ENCODE measurements at regions not wholly inside any gene's neighbourhood (a gene's known extent, or its start where the extent isn't known, plus 50 kb on each side); places are given as distances from the start of the nearest gene placed in this dataset.

GRCh38 chr11:98177925-98178324 is 842.8 kb upstream of the CNTN5 start:
- TF ChIP-seq, protein P1, sequence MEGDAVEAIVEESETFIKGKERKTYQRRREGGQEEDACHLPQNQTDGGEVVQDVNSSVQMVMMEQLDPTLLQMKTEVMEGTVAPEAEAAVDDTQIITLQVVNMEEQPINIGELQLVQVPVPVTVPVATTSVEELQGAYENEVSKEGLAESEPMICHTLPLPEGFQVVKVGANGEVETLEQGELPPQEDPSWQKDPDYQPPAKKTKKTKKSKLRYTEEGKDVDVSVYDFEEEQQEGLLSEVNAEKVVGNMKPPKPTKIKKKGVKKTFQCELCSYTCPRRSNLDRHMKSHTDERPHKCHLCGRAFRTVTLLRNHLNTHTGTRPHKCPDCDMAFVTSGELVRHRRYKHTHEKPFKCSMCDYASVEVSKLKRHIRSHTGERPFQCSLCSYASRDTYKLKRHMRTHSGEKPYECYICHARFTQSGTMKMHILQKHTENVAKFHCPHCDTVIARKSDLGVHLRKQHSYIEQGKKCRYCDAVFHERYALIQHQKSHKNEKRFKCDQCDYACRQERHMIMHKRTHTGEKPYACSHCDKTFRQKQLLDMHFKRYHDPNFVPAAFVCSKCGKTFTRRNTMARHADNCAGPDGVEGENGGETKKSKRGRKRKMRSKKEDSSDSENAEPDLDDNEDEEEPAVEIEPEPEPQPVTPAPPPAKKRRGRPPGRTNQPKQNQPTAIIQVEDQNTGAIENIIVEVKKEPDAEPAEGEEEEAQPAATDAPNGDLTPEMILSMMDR (IDR thresholded peaks at IDR 0.05; ENCODE audit: control insufficient read depth, insufficient read depth, low read depth, low read length, missing control alignments), result no peak
- no peak for DNase-seq (ENCODE audit: low read depth)
- no peak overlapping the region for H3K4me3 ChIP-seq (ENCODE audit: control insufficient read depth, low read depth, low read length)

DNA sequence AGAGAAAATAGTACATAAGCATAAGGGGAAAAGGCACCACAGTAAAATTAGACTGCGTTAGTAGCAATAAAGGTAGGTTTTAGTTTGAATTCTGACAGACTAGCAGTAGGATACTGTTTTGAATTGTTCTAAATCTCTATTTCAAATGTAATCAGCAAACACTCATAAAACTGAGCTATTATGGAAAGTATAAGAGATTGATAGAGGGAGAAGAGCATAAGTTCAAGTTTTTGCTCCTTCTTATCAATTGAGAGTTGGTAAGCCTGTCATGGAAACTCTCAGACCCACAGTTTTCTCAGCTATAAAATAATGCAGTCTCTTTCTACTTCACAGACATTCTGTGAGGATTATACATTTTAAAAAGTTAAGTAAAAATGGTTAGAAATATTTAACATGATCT is 840.2 kb upstream of the CNTN5 start:
- H3K4me3 ChIP-seq (ENCODE audit: control insufficient read depth, low read depth, low read length), result no peak overlapping the region
- TF ChIP-seq, protein P1 (IDR thresholded peaks at IDR 0.05; ENCODE audit: control insufficient read depth, insufficient read depth, low read depth, low read length, missing control alignments), result no peak
- DNase-seq (ENCODE audit: low read depth), result no peak

GRCh38 chr11:98180921-98181320 is 839.8 kb upstream of the CNTN5 start:
- H3K4me3 ChIP-seq (ENCODE audit: control insufficient read depth, low read depth, low read length), result no peak overlapping the region
- no peak for DNase-seq (ENCODE audit: low read depth)
- TF ChIP-seq, protein P1 (IDR thresholded peaks at IDR 0.05; ENCODE audit: control insufficient read depth, insufficient read depth, low read depth, low read length, missing control alignments), result no peak

- TF ChIP-seq, protein P1 (IDR thresholded peaks at IDR 0.05; ENCODE audit: control insufficient read depth, insufficient read depth, low read depth, low read length, missing control alignments), result no peak
- no peak overlapping the region for H3K4me3 ChIP-seq (ENCODE audit: control insufficient read depth, low read depth, low read length)
- DNase-seq (ENCODE audit: low read depth), result no peak
These were observed 837.7 kb upstream of the CNTN5 start for GRCh38 chr11:98183034-98183433.

DNA sequence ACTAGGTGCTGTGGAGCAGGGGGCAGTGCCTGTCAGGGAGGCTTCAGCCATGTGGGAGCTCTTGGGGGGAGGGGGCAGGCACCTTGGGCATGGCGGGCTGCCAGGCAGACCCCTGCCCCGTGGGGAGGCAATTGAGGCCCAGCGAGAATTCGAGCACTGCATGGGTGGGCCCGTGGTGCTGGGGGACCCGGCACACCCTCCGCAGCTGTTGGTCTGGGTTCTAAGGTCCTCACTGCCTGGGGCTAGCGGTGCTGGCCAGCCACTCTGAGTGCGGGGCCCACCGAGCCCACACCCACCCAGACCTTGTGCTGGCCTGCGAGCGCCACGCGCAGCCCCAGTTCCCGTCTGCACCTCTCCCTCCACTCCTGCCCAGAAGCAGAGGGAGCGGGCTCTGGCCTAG is 835.5 kb upstream of the CNTN5 start:
- H3K4me3 ChIP-seq (ENCODE audit: control insufficient read depth, low read depth, low read length), result no peak overlapping the region
- DNase-seq (ENCODE audit: low read depth), result no peak
- TF ChIP-seq, protein P1 (IDR thresholded peaks at IDR 0.05; ENCODE audit: control insufficient read depth, insufficient read depth, low read depth, low read length, missing control alignments), result no peak

DNA sequence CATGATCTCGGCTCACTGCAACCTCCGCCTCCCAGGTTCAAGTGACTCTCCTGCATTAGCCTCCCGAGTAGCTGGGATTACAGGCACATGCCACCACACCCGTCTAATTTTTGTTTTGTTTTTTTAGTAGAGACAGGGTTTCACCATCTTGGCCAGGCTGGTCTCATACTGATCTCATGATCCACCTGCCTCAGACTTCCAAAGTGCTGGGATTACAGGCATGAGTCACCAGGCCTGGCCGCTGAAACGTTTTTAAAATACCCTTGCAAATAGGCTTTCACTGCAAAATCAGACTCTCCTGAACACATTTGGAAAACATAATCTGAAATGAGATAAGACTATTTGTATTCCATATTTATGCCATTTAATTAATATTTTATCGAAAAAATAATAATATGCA is 826.1 kb upstream of the CNTN5 start:
- TF ChIP-seq, protein P1 (IDR thresholded peaks at IDR 0.05; ENCODE audit: control insufficient read depth, insufficient read depth, low read depth, low read length, missing control alignments), result no peak
- no peak overlapping the region for H3K4me3 ChIP-seq (ENCODE audit: control insufficient read depth, low read depth, low read length)
- DNase-seq (ENCODE audit: low read depth), result no peak

DNA sequence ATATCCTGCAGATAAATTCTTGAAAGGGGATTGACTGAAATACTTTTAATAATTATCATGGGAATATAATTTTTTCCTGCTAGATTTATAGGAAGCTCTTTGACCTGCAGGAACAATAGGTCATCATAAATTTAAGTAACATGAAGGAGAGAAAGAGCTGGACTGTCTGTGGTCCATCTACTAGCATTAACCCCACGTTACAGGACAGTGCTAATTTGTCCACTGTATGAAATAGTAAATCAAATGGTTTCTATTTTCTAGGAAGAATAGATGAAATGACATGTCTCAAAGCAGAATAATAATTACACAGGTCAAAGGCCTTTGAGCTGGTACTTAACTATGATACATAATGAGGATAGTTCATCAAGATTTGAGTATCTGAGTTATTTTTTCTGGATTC is 825.4 kb upstream of the CNTN5 start:
- TF ChIP-seq, protein P1 (IDR thresholded peaks at IDR 0.05; ENCODE audit: control insufficient read depth, insufficient read depth, low read depth, low read length, missing control alignments), result no peak
- H3K4me3 ChIP-seq (ENCODE audit: control insufficient read depth, low read depth, low read length), result no peak overlapping the region
- DNase-seq (ENCODE audit: low read depth), result no peak
